Tibial nerve (tissue), 4 donors: ENCODE measurements at regions not wholly inside any gene's neighbourhood (a gene's known extent, or its start where the extent isn't known, plus 50 kb on each side); places are given as distances from the start of the nearest gene placed in this dataset.

Experiments
- CTCF ChIP-seq, 5 experiments: fragments of 200-600 bp in 3 of 5; fragments of 450-650 bp in 2 of 5; sonication (generic) in 3 of 5; IDR thresholded peaks; one replicate each; pipeline ENCODE4 v1.5.1; 2016 to 2019; ENCODE audit warnings: antibody characterized with exemption in 5 of 5, mild to moderate bottlenecking in 3 of 5, moderate library complexity in 2 of 5
- EP300 ChIP-seq, 2 donors: sonication (generic); formaldehyde crosslinking; IDR thresholded peaks; one replicate each; pipeline ENCODE4 v1.6.1; 2017; ENCODE audit warnings: antibody characterized with exemption in 2 of 2, mild to moderate bottlenecking in 1 of 2
- POLR2A ChIP-seq, 2 donors: fragments of 450-650 bp; IDR thresholded peaks; one replicate each; pipeline ENCODE4 v1.6.1; 2017; ENCODE audit warnings: antibody characterized with exemption in 2 of 2, mild to moderate bottlenecking in 2 of 2, moderate library complexity in 2 of 2

GRCh38 chr18:78810706-78811105, 168.9 kb upstream of the SALL3 start:
- TF ChIP-seq EP300 (IDR thresholded peaks at IDR 0.05) (no peak), POLR2A (IDR thresholded peaks at IDR 0.05) (no peak), CTCF (IDR thresholded peaks at IDR 0.05) (no peak)
